GM12878 (cell line): ENCODE measurements at regions not wholly inside any gene's neighbourhood (a gene's known extent, or its start where the extent isn't known, plus 50 kb on each side); places are given as distances from the start of the nearest gene placed in this dataset.
A peak's percentile ranks its signal among the peaks of the same experiment; 100 is the strongest.

Source experiments
- ETV6 ChIP-seq, 2 experiments: fragments of 450-650 bp in 1 of 2; IDR thresholded peaks in 1 of 2; conservative IDR thresholded peaks in 1 of 2; 2 replicates each; pipeline ENCODE4 v1.6.1; 2014; ENCODE audit warnings: antibody characterized with exemption in 1 of 2, borderline replicate concordance in 1 of 2, low read depth in 1 of 2, mild to moderate bottlenecking in 1 of 2, moderate library complexity in 1 of 2
- GATAD2B ChIP-seq: fragments of 450-650 bp; conservative IDR thresholded peaks from 2 replicates; pipeline ENCODE4 v1.6.1; 2017; ENCODE audit warnings: low read depth, mild to moderate bottlenecking, moderate library complexity
- IKZF1 ChIP-seq: fragments of 450-650 bp; conservative IDR thresholded peaks from 2 replicates; pipeline ENCODE4 v1.6.1; 2017; ENCODE audit warnings: antibody characterized with exemption, mild to moderate bottlenecking
- NFXL1 ChIP-seq: fragments of 450-650 bp; IDR thresholded peaks from 2 replicates; pipeline ENCODE4 v1.6.1; 2017; ENCODE audit warnings: antibody characterized with exemption, mild to moderate bottlenecking, borderline replicate concordance
- NR2C2 ChIP-seq: IDR thresholded peaks from 2 replicates; pipeline ENCODE4 v1.6.1; 2011; ENCODE audit warnings: borderline replicate concordance, low read depth; ENCODE audit not compliant: control insufficient read depth, insufficient read length
- PAX5 ChIP-seq: IDR thresholded peaks from 2 replicates; pipeline ENCODE4 v1.6.1; 2011; ENCODE audit warnings: low read depth, low read length, borderline replicate concordance
- RELA ChIP-seq: fragments of 450-650 bp; IDR thresholded peaks from 2 replicates; pipeline ENCODE4 v1.8.0; 2014; ENCODE audit warnings: borderline replicate concordance; ENCODE audit not compliant: partially characterized antibody
- ZBTB4 ChIP-seq: fragments of 450-650 bp; formaldehyde crosslinking; IDR thresholded peaks from 2 replicates; pipeline ENCODE4 v1.4.0; 2022; ENCODE audit warnings: mild to moderate bottlenecking, moderate library complexity
- ZZZ3 ChIP-seq: IDR thresholded peaks from 2 replicates; pipeline ENCODE4 v1.6.1; 2011; ENCODE audit warnings: low read depth; ENCODE audit not compliant: control insufficient read depth, insufficient read length
- TF ChIP-seq, protein P1 (sequence below): IDR thresholded peaks from 2 replicates; pipeline ENCODE4 v1.6.1; 2012; ENCODE audit warnings: improper control_type of control experiment, low read depth, low read length; ENCODE audit not compliant: insufficient replicate concordance
- TF ChIP-seq, protein P2 (sequence below): fragments of 450-650 bp; formaldehyde crosslinking; IDR thresholded peaks from 2 replicates; pipeline ENCODE4 v1.5.0; 2022; ENCODE audit warnings: mild to moderate bottlenecking, missing genetic modification characterization
- TF ChIP-seq, protein P3 (sequence below): fragments of 450-650 bp; IDR thresholded peaks from 2 replicates; pipeline ENCODE4 v1.6.1; 2014; ENCODE audit warnings: mild to moderate bottlenecking

DNA sequence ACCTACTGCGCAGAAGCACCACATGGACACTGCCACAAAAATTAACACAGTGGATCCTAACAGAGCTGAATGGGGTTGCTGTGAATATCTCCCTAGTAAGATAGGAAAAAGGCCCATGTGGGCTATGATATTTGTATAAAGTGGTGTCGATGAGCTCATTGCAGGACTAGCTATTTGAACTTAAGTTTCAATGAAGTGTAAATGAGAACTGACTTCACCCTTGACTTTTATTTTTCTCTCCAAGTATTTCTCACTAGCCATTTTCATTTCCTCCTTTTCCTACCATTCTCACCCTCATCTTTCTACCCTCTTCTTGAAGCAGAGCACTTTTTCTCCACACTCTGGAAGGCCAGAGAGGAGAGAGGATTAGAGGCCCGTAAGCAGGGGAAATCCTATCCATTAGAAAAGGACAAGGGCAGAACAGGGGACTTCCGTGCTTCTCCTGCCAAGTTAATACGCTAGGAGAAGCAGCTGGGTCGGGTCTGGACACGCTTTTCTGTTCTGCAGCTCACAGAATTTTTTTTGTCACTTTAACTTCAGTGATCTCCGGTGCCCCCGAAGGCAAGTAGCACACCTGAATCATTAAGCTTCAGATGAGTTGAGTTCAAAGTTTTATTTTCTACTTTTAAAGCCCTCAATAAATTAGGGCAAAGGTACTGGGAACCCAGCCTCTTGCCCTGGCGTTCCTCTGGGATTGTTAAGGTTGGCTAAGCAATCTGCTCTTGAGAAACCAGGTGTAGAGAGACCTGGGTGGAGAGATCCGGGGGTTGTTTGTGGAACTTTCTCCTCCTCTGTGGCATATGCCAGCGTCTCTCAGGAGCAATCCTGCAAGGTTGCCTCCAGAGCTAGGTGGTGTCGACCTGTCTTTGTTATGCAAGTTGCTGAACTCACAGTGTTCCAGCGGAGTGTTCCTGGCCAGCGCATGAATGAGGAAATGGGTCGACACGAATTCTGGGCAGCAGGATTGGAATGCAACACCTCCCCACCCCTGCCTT is 56.2 kb upstream of the ARID1B start (continued):
- TF ChIP-seq, protein P1, sequence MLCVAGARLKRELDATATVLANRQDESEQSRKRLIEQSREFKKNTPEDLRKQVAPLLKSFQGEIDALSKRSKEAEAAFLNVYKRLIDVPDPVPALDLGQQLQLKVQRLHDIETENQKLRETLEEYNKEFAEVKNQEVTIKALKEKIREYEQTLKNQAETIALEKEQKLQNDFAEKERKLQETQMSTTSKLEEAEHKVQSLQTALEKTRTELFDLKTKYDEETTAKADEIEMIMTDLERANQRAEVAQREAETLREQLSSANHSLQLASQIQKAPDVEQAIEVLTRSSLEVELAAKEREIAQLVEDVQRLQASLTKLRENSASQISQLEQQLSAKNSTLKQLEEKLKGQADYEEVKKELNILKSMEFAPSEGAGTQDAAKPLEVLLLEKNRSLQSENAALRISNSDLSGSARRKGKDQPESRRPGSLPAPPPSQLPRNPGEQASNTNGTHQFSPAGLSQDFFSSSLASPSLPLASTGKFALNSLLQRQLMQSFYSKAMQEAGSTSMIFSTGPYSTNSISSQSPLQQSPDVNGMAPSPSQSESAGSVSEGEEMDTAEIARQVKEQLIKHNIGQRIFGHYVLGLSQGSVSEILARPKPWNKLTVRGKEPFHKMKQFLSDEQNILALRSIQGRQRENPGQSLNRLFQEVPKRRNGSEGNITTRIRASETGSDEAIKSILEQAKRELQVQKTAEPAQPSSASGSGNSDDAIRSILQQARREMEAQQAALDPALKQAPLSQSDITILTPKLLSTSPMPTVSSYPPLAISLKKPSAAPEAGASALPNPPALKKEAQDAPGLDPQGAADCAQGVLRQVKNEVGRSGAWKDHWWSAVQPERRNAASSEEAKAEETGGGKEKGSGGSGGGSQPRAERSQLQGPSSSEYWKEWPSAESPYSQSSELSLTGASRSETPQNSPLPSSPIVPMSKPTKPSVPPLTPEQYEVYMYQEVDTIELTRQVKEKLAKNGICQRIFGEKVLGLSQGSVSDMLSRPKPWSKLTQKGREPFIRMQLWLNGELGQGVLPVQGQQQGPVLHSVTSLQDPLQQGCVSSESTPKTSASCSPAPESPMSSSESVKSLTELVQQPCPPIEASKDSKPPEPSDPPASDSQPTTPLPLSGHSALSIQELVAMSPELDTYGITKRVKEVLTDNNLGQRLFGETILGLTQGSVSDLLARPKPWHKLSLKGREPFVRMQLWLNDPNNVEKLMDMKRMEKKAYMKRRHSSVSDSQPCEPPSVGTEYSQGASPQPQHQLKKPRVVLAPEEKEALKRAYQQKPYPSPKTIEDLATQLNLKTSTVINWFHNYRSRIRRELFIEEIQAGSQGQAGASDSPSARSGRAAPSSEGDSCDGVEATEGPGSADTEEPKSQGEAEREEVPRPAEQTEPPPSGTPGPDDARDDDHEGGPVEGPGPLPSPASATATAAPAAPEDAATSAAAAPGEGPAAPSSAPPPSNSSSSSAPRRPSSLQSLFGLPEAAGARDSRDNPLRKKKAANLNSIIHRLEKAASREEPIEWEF = peak; percentile 74
- TF ChIP-seq ZZZ3 (no peak), PAX5 (no peak), ZBTB4 (CRISPR knock-in tag) (no peak), NFXL1 (no peak), IKZF1 (peak; percentile 86), GATAD2B (0 out of 2 replicates have a peak, but pooled peaks have one; percentile 17), ETV6 (conservative IDR thresholded peaks at IDR 0.05 in 1 of 2, IDR thresholded peaks at IDR 0.05 in 1 of 2; ENCODE audit: borderline replicate concordance in 1 of 2, low read depth in 1 of 2) (peak in 1 of 2 experiments; percentile 85; a peak in 2 of 4 replicates), RELA (no peak), NR2C2 (no peak)
- TF ChIP-seq, protein P2, sequence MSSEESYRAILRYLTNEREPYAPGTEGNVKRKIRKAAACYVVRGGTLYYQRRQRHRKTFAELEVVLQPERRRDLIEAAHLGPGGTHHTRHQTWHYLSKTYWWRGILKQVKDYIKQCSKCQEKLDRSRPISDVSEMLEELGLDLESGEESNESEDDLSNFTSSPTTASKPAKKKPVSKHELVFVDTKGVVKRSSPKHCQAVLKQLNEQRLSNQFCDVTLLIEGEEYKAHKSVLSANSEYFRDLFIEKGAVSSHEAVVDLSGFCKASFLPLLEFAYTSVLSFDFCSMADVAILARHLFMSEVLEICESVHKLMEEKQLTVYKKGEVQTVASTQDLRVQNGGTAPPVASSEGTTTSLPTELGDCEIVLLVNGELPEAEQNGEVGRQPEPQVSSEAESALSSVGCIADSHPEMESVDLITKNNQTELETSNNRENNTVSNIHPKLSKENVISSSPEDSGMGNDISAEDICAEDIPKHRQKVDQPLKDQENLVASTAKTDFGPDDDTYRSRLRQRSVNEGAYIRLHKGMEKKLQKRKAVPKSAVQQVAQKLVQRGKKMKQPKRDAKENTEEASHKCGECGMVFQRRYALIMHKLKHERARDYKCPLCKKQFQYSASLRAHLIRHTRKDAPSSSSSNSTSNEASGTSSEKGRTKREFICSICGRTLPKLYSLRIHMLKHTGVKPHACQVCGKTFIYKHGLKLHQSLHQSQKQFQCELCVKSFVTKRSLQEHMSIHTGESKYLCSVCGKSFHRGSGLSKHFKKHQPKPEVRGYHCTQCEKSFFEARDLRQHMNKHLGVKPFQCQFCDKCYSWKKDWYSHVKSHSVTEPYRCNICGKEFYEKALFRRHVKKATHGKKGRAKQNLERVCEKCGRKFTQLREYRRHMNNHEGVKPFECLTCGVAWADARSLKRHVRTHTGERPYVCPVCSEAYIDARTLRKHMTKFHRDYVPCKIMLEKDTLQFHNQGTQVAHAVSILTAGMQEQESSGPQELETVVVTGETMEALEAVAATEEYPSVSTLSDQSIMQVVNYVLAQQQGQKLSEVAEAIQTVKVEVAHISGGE (CRISPR knock-in tag) = no peak
- TF ChIP-seq, protein P3, sequence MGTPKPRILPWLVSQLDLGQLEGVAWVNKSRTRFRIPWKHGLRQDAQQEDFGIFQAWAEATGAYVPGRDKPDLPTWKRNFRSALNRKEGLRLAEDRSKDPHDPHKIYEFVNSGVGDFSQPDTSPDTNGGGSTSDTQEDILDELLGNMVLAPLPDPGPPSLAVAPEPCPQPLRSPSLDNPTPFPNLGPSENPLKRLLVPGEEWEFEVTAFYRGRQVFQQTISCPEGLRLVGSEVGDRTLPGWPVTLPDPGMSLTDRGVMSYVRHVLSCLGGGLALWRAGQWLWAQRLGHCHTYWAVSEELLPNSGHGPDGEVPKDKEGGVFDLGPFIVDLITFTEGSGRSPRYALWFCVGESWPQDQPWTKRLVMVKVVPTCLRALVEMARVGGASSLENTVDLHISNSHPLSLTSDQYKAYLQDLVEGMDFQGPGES = no peak
